HG03558 (cell line): ENCODE measurements at regions not wholly inside any gene's neighbourhood (a gene's known extent, or its start where the extent isn't known, plus 50 kb on each side); places are given as distances from the start of the nearest gene placed in this dataset.

Experiments used
- ATAC-seq: cut with Tn5 transposase; IDR thresholded peaks from one replicate; pipeline ENCODE4 v1.9.1; 2021; ENCODE audit warnings: moderate number of reproducible peaks; ENCODE audit not compliant: unreplicated experiment; ENCODE audit errors: extremely low read depth

DNA sequence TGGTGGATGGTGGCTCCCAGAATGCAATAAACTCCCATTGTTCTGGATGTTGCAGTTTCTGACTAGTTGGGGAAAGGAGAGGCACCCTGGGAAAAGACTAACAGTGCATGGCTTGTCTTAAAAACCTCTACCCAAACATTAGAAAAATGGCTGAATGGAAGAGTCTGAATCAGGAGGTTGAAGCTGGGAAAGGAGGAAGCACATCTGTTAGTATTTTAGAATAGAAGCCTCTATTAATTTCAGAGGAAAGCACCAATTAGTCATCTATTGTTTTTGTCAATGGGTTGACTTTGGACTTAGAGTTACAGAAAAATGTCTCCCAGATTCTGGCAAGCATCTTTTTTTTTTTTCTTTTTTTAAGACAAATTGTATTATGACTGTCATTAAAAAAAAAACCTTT is 56.1 kb upstream of the ELMO1 start:
- no peak for ATAC-seq

DNA sequence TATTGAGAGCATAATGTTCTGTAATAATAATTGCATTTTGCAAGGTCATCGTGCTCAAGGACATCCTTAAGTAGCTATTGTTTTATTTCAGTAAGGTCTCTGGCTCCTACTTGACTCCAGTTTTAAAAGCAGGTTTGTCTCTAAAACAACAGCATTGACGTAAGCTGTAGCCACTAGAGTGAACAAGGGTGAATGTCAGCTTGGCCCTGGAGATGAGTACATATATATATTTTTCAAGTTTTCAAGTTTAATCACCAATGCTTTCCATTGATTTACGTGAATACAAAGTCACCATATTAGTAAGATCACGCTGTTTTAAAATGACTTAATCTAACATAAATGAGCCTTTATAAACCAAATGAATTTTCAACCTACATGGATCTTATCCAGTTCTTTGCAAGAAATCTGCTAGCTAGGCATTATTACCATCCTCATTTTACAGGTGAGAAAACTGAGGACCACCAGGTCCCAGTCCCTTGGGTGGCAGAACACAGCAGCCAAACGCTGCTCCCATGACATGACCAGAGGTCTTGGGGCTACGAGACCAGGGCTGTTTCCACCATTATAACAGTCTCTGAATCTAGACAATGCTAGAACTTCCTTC is 57.2 kb upstream of the ELMO1 start:
- ATAC-seq, result no peak

DNA sequence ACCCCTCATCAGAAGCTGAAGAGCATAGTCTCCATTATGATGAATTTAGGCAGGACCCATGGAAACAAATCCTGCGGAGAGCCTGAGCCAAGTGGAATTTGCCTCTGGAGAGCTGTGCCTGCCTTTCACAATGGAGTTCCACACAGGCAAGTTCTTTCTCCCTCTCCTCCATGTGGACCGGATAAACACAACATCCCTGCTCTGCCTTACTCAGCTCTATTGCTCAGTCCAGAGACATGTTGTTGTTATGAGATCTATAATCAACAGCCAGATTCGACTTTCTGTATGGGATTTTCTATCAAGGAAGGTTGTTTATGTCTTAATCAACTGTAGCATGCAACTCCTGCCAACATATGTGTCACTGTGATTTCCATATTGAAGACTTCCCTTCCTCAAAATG is 59.5 kb upstream of the ELMO1 start:
- no peak for ATAC-seq

DNA sequence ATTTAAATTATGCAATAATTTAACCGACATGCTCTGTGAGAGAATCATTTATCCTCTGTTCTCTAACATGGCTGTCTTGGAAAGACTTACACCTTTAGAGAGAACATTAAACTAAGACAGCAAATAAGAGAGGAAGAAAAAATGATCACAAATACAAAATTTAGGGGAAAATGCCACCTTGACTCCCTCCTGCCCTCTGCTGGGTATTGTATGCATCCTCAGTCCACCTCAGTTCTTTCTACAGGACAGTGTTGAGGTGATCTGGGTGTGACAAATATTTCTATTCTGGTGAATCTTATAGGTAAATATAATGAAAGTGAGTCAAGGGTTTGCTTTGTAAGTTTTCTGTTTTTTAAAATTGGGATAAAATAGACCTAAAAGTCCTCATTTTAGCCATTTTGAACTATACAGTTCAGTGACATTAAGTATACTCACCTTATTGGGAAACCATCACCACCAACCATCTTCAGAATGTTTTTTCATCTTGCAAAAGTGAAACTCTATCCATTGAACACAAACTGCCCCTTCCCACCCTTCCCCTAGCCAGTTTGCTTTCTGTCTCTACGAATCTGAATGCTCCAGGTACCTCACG is 61.5 kb upstream of the ELMO1 start:
- ATAC-seq, result no peak

DNA sequence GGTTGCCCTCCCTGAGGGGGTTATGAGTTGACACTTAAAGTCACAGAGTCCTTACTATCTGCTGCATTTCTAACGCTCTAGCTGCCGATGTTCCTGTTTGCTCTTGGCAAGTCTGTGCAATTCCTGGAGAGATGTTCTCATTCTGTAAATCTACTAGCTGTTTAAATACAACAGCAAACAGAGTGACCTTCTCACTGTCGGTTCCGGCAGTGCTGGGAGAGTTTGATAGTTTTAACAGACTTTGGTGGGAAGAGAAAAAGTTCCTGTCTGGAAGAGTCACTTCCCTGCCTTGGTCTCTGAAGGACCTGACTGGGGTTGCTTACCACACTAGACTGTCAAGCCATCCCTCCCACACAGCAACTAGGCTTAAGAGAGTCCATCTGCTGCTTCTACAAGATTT is 63.3 kb upstream of the ELMO1 start:
- no peak for ATAC-seq

DNA sequence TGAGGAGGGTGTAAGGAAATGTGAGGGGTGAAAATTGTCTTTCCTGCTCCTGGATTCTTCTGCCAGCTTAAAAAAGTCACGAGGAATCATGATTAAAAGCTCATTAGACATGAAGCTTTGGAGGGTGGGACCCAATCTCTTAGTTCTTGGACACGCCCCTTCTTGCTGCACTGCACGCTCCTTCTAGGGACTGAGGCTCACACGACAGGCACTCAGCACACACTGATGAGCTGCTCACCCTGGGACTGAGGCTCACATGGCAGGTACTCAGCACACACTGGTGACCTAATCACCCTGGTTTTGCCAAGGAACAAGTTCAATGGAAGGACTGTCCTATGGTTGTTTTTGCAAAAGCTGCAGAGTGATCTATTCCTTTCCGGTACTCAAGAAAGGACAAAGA is 65.8 kb upstream of the ELMO1 start:
- ATAC-seq, result no peak

DNA sequence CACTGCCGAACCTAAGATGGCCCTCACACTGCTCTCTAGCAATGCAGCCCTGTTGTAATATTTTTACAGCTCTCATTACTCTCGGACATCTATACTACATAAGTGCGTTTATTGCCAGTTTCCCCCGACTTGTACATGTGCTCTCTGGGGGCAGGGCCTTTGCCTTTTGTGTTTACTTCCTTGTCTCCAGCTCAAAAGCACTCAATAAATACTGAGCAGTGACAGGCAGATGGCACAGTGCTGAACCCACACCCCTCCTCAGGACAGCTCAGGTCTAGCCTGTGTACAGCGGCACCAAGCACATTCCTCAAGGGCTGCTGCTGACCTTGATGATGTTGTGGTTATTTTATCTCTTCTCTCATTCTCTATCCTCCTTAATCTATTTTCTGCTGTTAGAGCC is 68.0 kb upstream of the ELMO1 start:
- ATAC-seq, result no peak

DNA sequence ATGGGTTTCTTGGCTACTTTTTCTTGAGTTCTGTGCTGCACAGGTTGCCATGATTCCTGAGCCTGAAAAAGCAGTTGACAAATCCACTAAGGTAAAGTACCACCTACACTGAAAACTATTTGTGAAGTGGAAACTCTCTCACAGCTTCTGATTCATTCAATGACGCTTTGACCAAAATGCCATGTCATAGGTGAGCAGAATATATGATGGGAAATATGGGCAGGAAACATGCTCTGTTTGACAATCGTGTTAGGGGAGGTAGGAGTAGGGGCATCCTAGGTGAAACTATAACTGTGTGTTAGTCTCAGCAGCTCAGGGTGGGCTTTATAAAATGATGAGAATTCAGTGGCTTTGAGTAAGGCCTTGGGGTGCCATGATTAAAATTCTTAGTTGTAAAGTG is 69.6 kb upstream of the ELMO1 start:
- no peak for ATAC-seq

DNA sequence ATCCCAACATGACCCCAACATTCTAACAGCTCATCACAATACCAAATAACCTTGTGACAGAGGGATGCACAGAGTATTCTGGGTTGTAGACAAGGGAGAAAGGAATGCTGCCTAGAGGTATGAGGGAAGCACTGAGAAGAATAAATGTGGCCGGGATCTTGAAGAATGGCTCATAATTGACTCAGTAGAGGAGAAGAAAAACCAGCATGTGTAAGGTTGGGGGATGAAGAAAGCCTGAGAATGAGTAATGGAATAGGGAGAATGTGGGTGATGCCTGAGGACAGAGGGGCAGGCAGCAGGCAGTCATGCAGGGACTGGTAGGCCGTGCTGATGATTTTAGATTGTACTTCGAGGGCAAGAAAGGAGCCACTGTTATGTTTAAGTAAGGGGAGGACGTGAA is 75.4 kb upstream of the ELMO1 start:
- no peak for ATAC-seq

DNA sequence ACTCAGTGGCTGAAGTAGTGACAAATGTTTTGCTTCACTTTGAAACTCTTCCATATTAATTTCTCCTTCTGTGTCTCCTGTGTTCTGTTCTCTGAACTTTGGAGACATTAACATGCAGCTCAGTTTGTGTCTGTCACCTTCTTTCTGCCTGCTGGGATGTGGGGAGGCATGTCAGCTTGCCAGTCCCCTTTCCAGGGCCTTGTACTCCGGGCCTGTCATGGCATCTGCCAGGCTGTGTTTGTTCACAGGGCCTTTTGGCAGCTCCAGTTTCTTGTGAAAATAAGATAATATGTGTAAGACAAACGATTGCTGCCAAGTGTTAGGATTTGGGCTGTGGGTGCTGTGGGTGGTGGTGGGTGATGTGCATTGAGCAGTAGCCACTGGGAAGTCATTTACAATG is 76.1 kb upstream of the ELMO1 start:
- no peak for ATAC-seq

DNA sequence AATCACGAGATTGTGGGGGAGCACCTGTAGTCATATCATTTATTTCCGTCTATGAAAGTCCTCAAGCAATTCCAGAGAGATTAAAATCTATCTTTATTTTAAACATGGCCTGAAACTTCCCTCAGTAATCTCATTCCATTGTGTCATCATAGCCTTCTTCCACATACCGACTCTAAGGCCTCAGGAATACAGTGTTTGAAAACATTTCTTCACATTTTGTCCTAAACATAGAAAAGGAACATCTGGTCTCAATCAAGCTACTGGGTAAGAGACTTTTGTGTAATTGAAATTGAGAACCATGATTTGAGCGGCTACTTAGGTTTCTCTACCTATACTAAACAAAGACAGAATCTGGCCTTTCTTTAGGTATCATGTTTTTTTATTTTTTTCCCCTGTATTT is 78.0 kb upstream of the ELMO1 start:
- ATAC-seq, result no peak

DNA sequence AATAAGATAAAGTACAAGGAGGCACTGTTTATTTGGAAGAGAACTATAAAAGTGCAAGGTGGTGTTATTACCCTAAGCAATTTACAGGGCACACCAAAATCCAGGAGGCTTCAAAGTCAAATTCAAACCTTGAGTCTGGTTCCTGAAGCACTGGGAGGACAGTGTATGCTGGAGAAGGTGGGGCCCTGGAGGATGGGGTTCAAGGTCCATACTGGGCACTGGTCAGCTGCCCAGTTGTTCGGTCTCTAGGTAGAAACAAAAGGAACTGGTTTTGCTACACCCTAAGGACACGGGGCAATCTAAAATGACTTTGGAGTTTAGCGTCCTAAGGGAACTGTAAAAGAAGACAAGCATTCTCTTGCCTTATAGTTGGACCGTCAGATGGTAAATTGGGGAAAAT is 78.4 kb upstream of the ELMO1 start:
- no peak for ATAC-seq

DNA sequence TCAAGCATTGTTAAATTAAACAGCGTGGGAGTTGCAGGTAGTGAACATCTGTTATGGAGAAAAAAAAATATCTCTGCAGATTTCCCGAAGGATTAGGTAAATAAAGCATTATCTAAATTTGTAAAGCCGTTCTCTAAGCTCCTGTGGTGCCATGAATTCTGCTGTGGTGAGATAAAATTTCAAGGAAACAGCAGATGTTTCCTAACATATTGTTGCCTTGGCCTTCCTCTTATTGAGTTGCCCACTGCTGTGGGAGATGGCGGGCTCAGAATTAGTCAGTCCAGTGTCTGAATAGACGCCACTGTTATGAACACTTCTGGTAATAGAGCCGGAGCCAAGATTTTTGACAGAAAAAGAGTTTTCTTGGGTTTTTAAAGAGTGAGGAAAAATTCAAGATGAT is 82.6 kb upstream of the ELMO1 start:
- no peak for ATAC-seq

DNA sequence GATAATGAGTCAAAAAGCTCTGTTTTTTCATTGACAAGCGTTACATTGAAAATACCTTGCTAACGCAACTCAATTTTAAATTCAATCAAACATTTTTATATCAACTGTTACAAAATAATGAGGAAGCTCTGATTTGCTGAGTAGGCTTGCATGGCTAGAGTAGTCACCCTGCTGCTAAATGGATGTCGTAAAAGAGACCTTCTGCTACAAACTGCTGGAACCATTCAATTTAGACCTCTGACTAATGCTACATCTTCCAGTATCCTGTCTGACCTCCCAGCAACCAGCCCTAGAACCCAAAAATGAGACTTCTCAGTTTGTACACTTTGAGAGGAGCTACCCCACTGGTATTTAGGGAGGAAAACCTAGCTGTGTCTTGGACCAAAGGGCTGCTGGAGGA is 84.0 kb upstream of the ELMO1 start:
- ATAC-seq, result no peak

DNA sequence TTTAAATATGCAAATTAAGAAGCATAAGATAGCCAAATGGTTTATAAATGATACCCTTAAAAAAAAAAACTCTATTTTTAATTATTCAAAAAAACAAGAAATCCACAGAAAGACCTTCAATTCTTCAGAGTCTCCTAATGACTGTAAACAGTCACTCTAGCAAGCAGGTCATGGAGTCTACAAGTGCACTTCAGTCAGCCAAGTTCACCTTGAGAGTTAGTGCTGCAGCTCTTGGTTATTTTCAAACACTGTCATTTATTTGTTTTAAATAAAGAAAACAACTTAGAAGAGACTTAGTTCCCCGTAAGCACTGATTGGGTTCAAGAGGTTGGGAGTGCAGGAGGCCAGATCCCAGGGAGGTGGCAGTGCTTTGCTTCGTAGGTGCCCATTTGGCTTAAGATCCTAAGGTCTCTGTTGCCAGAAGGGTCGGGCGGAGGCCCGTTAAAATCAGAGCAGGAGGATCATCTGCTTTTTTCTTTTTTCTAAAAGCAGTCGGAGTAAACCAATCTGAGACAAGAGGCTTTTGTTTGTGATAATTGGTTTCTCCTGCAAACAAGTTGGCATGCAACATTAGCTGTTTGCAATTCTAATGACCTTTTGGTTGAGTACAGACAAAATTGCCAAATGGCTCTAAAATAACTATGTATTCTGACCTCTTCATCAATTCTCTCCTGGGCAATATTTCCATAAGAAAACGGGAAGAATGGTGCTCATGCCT is 86.4 kb upstream of the ELMO1 start:
- ATAC-seq, result no peak

DNA sequence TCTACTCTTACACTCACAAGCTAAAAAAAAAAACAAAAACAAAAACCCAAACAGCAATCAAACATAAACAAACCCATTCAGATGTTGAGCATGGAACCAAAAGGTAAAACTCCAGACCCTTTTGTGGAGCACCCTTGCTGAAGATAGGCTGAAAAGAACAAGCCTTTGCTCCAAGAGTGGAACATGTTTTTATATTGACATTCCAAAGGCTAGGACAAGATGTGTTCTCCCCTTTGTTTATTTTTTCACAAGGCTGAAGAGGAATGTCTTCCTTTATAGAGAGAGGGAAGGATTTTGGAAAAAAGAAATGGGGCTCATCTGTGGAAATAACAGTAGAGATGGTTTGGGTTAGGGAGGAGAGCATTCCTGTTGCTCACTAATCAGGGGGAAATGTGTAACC is 87.2 kb upstream of the ELMO1 start:
- no peak for ATAC-seq

DNA sequence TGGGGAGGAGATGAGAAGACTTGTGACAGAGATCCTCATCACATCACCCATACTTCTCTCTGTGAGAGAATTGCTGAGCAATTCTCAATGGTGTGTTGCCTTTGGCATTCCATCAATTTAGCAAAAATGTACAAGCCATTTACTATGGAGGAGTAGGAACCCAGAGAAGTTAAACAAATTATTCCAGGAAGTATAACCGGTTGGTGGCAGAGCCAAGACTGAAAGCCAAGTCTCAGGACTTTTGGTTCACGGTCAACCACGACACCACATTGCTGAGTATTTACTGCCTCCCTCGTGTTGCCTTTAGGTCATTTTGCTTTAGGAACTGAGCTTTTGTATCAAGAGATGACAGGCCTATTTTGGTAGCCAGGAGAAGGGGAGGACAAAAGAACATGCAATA is 88.0 kb upstream of the ELMO1 start:
- ATAC-seq, result no peak

DNA sequence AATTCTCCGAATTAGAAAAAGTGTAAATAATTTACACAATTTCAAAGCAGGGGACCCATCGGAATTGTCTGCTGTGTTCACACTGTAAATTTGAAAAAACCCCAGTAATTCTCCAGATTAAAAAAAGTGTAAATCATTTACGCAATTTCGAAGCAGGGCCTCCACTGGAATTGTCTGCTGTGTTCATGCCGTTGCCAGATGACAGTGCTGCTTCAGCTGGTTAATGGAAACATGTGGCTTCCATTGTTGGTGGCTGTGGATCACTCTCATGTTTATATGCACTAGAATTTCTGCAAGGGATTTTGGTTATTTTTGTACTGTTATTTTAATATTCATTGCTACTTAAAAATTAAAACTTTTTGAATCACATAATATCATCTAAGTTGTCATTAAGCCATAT is 88.8 kb upstream of the ELMO1 start:
- no peak for ATAC-seq

DNA sequence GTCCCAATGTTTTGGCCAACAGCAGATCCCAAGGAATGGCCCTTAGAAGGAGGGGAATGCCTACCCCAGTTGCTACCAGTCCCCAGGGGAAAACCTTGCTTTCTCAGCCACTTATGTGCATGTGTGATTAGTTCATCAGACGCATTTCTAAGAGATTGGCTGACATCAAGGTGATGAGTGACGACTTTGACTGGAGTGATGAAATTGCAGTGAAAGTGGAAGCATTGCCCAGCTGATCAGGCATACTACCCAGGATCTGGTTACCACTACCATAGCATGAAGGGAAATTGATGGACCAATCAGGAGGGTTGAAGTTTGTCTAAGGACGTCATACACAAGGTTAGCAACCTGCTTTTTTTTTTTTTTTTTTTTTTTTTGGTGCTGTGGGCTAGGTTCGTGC is 90.3 kb upstream of the ELMO1 start:
- no peak for ATAC-seq

DNA sequence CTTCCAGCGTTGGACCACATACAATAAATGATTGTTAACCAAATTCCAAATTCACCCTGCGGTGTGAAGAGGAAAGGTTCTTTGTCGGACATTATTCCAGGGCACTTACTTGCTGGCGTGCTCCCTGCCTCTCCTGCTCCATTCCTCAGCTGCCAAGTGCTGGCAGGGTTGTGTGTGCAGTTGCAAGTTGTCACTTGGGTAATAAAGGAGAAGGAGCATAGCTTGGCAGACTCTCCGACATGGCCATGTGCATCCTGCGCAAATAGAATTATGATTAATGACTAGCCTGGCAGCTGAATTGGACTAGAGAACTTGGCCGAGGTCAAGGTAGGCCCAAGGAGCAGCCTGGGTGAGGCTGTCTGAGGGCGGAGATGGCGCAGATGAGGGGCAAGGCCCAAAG is 92.3 kb upstream of the ELMO1 start:
- ATAC-seq, result no peak

DNA sequence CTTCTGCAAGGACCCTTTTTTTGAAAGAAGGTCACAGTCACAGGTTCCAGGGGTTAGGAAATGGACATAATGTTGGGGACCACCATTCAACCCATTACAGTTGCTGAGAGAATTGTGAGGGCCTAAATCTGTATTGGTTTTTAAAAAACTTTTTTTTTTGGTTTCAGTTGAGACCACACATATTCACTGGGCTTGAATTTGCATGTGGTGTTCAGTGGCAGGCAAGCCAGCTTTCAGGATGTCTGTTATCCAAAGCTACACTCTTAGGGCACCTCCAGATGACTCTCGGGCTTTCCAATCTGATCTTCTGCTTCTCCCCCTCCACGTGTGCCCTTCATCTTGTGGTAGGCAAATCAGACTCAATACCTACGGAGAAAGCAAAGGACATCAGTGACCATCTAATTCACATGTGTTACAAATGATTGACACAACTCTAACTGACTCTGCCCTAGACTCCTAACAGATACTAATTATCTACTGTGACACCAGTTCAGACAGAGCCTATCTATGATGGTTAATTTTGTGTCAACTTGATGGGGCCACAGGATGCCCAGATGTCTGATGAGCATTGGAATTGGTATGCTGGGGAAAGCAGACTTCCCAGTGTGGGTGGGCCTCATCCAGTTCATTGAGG is 93.3 kb upstream of the ELMO1 start:
- ATAC-seq, result peak; percentile 84
